ENCODE measurements at regions not wholly inside any gene's neighbourhood (a gene's known extent, or its start where the extent isn't known, plus 50 kb on each side); places are given as distances from the start of the nearest gene placed in this dataset.

GRCh38 chr15:37789397-37789786 is 145.0 kb upstream of the TMCO5A start:
- Histone ChIP-seq H3K4me2 (no peak overlapping the region), H3K27ac (no peak overlapping the region), H3K36me3 (ENCODE audit: insufficient read depth) (no peaks in the 10 kb centered on the region), H4K20me1 (ENCODE audit: insufficient read depth) (no peaks in the 10 kb centered on the region), H3K27me3 (ENCODE audit: insufficient read depth, low read depth) (no peaks in the 10 kb centered on the region), H3K4me1 (ENCODE audit: low read depth, poor library complexity, severe bottlenecking) (no peaks in the 10 kb centered on the region), H3K4me3 (IDR thresholded peaks at IDR 0.05; ENCODE audit: insufficient read depth, low read depth, low read length) (no peak overlapping the region), H3K9ac (no peak overlapping the region), H3K79me2 (ENCODE audit: insufficient read depth, low read depth) (no peaks in the 10 kb centered on the region), H2AFZ (ENCODE audit: low read depth) (no peak overlapping the region)
- TF ChIP-seq CTCF (conservative IDR thresholded peaks at IDR 0.05; ENCODE audit: low read depth, low read length): no peak

- H2AFZ ChIP-seq (ENCODE audit: low read depth): no peak overlapping the region
- H3K79me2 ChIP-seq (ENCODE audit: insufficient read depth, low read depth): no peaks in the 10 kb centered on the region
- no peak for TF ChIP-seq CTCF (conservative IDR thresholded peaks at IDR 0.05; ENCODE audit: low read depth, low read length)
- no peak overlapping the region for H3K4me3 ChIP-seq (IDR thresholded peaks at IDR 0.05; ENCODE audit: insufficient read depth, low read depth, low read length)
- H3K9ac ChIP-seq: no peak overlapping the region
- no peaks in the 10 kb centered on the region for H4K20me1 ChIP-seq (ENCODE audit: insufficient read depth)
- H3K27ac ChIP-seq: no peak overlapping the region
- H3K36me3 ChIP-seq (ENCODE audit: insufficient read depth): no peaks in the 10 kb centered on the region
- H3K4me1 ChIP-seq (ENCODE audit: low read depth, poor library complexity, severe bottlenecking): no peaks in the 10 kb centered on the region
- H3K4me2 ChIP-seq: no peak overlapping the region
- no peaks in the 10 kb centered on the region for H3K27me3 ChIP-seq (ENCODE audit: insufficient read depth, low read depth)
Observed at GRCh38 chr15:37789881-37790280, 144.6 kb upstream of the TMCO5A start.

GRCh38 chr15:37791693-37792092 is 142.7 kb upstream of the TMCO5A start:
- Histone ChIP-seq H3K9ac (no peak overlapping the region), H3K4me1 (ENCODE audit: low read depth, poor library complexity, severe bottlenecking) (no peaks in the 10 kb centered on the region), H3K27ac (no peak overlapping the region), H3K4me3 (IDR thresholded peaks at IDR 0.05; ENCODE audit: insufficient read depth, low read depth, low read length) (no peak overlapping the region), H3K4me2 (no peak overlapping the region), H3K27me3 (ENCODE audit: insufficient read depth, low read depth) (no peaks in the 10 kb centered on the region), H3K36me3 (ENCODE audit: insufficient read depth) (no peaks in the 10 kb centered on the region), H4K20me1 (ENCODE audit: insufficient read depth) (no peaks in the 10 kb centered on the region), H3K79me2 (ENCODE audit: insufficient read depth, low read depth) (no peaks in the 10 kb centered on the region), H2AFZ (ENCODE audit: low read depth) (no peak overlapping the region)
- no peak for TF ChIP-seq CTCF (conservative IDR thresholded peaks at IDR 0.05; ENCODE audit: low read depth, low read length)

GRCh38 chr15:37792351-37792750 is 142.1 kb upstream of the TMCO5A start:
- no peaks in the 10 kb centered on the region for H4K20me1 ChIP-seq (ENCODE audit: insufficient read depth)
- H3K4me3 ChIP-seq (IDR thresholded peaks at IDR 0.05; ENCODE audit: insufficient read depth, low read depth, low read length): no peak overlapping the region
- H2AFZ ChIP-seq (ENCODE audit: low read depth): no peak overlapping the region

More at GRCh38 chr15:37792351-37792750, 142.1 kb upstream of the TMCO5A start:
- Histone ChIP-seq H3K4me1 (ENCODE audit: low read depth, poor library complexity, severe bottlenecking) (no peaks in the 10 kb centered on the region), H3K79me2 (ENCODE audit: insufficient read depth, low read depth) (no peaks in the 10 kb centered on the region), H3K27ac (no peak overlapping the region), H3K36me3 (ENCODE audit: insufficient read depth) (no peaks in the 10 kb centered on the region), H3K27me3 (ENCODE audit: insufficient read depth, low read depth) (no peaks in the 10 kb centered on the region), H3K9ac (no peak overlapping the region), H3K4me2 (no peak overlapping the region)
- TF ChIP-seq CTCF (conservative IDR thresholded peaks at IDR 0.05; ENCODE audit: low read depth, low read length): no peak

Data from KMS-11 (cell line).